Body of pancreas (tissue), 4 donors: ENCODE measurements at regions not wholly inside any gene's neighbourhood (a gene's known extent, or its start where the extent isn't known, plus 50 kb on each side); places are given as distances from the start of the nearest gene placed in this dataset.

Experiments used
- ATAC-seq: fragments of 150-250 bp; one replicate; pipeline ENCODE4 v1.9.1; 2016
- DNase-seq, 4 donors: peaks; one replicate each; pipeline ENCODE4 v3.0.0-alpha.2; 2019
- H3K27ac ChIP-seq, 4 donors: fragments of 200-600 bp; sonication (generic); 1 replicate in 3 of 4; 2 replicates in 1 of 4; pipeline versions ENCODE4 v1.5.1 to v1.6.1; 2016 to 2019; ENCODE audit warnings: mild to moderate bottlenecking in 1 of 4, mixed read lengths in 1 of 4, moderate library complexity in 1 of 4
- H3K27me3 ChIP-seq, 2 donors: fragments of 200-600 bp; sonication (generic); one replicate each; pipeline ENCODE4 v1.6.0; 2016; ENCODE audit warnings: mild to moderate bottlenecking in 1 of 2
- H3K36me3 ChIP-seq, 2 donors: fragments of 200-600 bp; sonication (generic); replicated peaks in 1 of 2; 2 replicates each; pipeline ENCODE4 v1.5.1; 2016; ENCODE audit warnings: low read depth in 2 of 2; ENCODE audit not compliant: insufficient read depth in 1 of 2
- H3K4me1 ChIP-seq: fragments of 200-600 bp; sonication (generic); one replicate; pipeline ENCODE4 v1.6.0; 2016
- H3K4me3 ChIP-seq, 2 donors: fragments of 200-600 bp; sonication (generic); 1 replicate in 1 of 2; 2 replicates in 1 of 2; pipeline ENCODE4 v1.5.1; 2016 to 2019
- H3K9me3 ChIP-seq, 3 donors: fragments of 200-600 bp; sonication (generic); 1 replicate in 2 of 3; 2 replicates in 1 of 3; pipeline ENCODE4 v1.5.1; 2016
- CTCF ChIP-seq, 7 experiments: fragments of 450-650 bp in 4 of 7; fragments of 200-600 bp in 3 of 7; sonication (generic) in 3 of 7; IDR thresholded peaks; one replicate each; pipeline ENCODE4 v1.5.1; 2016 to 2019; ENCODE audit warnings: antibody characterized with exemption in 7 of 7
- POLR2A ChIP-seq, 3 donors: fragments of 450-650 bp; IDR thresholded peaks; one replicate each; pipeline ENCODE4 v1.6.1; 2016; ENCODE audit warnings: antibody characterized with exemption in 3 of 3, mild to moderate bottlenecking in 2 of 3
- WGBS, 2 donors: methylation state at CpG; one replicate each; pipeline ENCODE4 v1.1.5; 2017; 5-methylcytosine and 5-hydroxymethylcytosine counted together
- intact Hi-C: fragments of 100-400 bp; cut with DNase I; formaldehyde crosslinking; loops from one replicate; pipeline ENCODE4 v1.15.1; 2023

- DNase-seq, result no peak
- Histone ChIP-seq H3K4me1 (no peaks in the 10 kb centered on the region), H3K27ac (no peak overlapping the region), H3K9me3 (no peaks in the 10 kb centered on the region), H3K27me3 (no peaks in the 10 kb centered on the region), H3K36me3 (no peaks in the 10 kb centered on the region), H3K4me3 (no peak overlapping the region)
- TF ChIP-seq CTCF (IDR thresholded peaks at IDR 0.05) (no peak), POLR2A (IDR thresholded peaks at IDR 0.05) (no peak)
- no peak for ATAC-seq
- WGBS, 2 donors, result 8 to 13% methylated on average over 1 of the region's 1 CpG
- intact Hi-C loops, result no loop called here
These were observed 58.2 kb upstream of the CDK13 start for GRCh38 chr7:39891894-39892293.

GRCh38 chr7:39892361-39892760 is 57.7 kb upstream of the CDK13 start:
- no peaks in the 10 kb centered on the region for H3K36me3 ChIP-seq
- no peaks in the 10 kb centered on the region for H3K27me3 ChIP-seq
- TF ChIP-seq CTCF (IDR thresholded peaks at IDR 0.05), result no peak
- TF ChIP-seq POLR2A (IDR thresholded peaks at IDR 0.05), result no peak
- DNase-seq (no peak), ATAC-seq (no peak)
- intact Hi-C loops, result no loop called here
- H3K27ac ChIP-seq, result no peak overlapping the region
- no peaks in the 10 kb centered on the region for H3K9me3 ChIP-seq
- H3K4me3 ChIP-seq, result no peak overlapping the region
- WGBS, 2 donors, result 62% methylated on average over 1 of the region's 1 CpG
- no peaks in the 10 kb centered on the region for H3K4me1 ChIP-seq

GRCh38 chr7:39894904-39895303 is 55.2 kb upstream of the CDK13 start:
- Histone ChIP-seq H3K27me3 (no peaks in the 10 kb centered on the region), H3K9me3 (no peaks in the 10 kb centered on the region), H3K27ac (no peak overlapping the region), H3K4me3 (no peak overlapping the region), H3K4me1 (no peaks in the 10 kb centered on the region), H3K36me3 (no peaks in the 10 kb centered on the region)
- ATAC-seq (no peak), DNase-seq (no peak)
- TF ChIP-seq CTCF (IDR thresholded peaks at IDR 0.05), result no peak
- intact Hi-C loops, result loop anchor here (5.0 kb wide), 1 partner anchor 157 kb away; no protein-coding TSS in a partner anchor
- WGBS, 2 donors, result 19 to 23% methylated on average over 2 of the region's 2 CpGs

GRCh38 chr7:39896840-39897239 is 53.2 kb upstream of the CDK13 start:
- Histone ChIP-seq H3K9me3 (no peaks in the 10 kb centered on the region), H3K27me3 (no peaks in the 10 kb centered on the region), H3K27ac (no peak overlapping the region), H3K36me3 (no peaks in the 10 kb centered on the region), H3K4me1 (no peaks in the 10 kb centered on the region), H3K4me3 (no peak overlapping the region)
- TF ChIP-seq CTCF (IDR thresholded peaks at IDR 0.05) (no peak), POLR2A (IDR thresholded peaks at IDR 0.05) (no peak)
- intact Hi-C loops, result loop anchor here (5.0 kb wide), 1 partner anchor 155 kb away; no protein-coding TSS in a partner anchor
- DNase-seq, result no peak
- 71 to 77% methylated on average over 6 to 9 of the region's 9 CpGs for WGBS, 2 donors
- ATAC-seq, result no peak

GRCh38 chr7:39898867-39899266 is 51.2 kb upstream of the CDK13 start:
- H3K27ac ChIP-seq, result no peak overlapping the region
- intact Hi-C loops, result loop anchor here (5.0 kb wide), 1 partner anchor 153 kb away; no protein-coding TSS in a partner anchor
- no peak for DNase-seq

More at GRCh38 chr7:39898867-39899266, 51.2 kb upstream of the CDK13 start:
- no peak for ATAC-seq
- no peaks in the 10 kb centered on the region for H3K9me3 ChIP-seq
- 26 to 28% methylated on average over 2 of the region's 2 CpGs for WGBS, 2 donors
- TF ChIP-seq POLR2A (IDR thresholded peaks at IDR 0.05) (no peak), CTCF (IDR thresholded peaks at IDR 0.05) (no peak)
- no peaks in the 10 kb centered on the region for H3K4me1 ChIP-seq
- no peaks in the 10 kb centered on the region for H3K27me3 ChIP-seq
- no peaks in the 10 kb centered on the region for H3K36me3 ChIP-seq
- no peak overlapping the region for H3K4me3 ChIP-seq
